ENCODE measurements at regions not wholly inside any gene's neighbourhood (a gene's known extent, or its start where the extent isn't known, plus 50 kb on each side); places are given as distances from the start of the nearest gene placed in this dataset.
A peak's percentile ranks its signal among the peaks of the same experiment; 100 is the strongest.

DNA sequence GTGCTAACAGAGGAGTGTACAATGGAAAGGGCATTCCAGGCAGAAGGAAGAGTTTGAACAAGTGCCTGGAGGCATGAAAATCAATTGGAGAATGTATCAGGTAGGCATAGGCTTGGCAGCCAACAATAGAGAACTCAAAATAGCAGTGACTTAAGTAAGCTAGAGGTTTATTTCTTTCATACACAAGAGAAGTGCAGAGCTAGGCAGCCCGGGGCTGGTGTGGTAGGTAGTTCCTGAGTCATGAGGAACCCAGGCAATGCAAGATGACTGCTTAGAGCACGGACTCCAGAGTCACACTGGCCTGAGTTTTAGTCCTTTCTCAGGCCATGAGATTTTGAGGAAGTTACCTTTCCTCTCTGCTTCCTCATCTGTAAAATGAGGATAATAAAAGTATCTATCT, 74.8 kb upstream of the LRRN2 start:
- no peak for ATAC-seq
- Mint-ChIP-seq H3K27ac (no peak overlapping the region), H3K4me1 (ENCODE audit: low read depth) (peaks cover 10% of the 10 kb centered on the region), H3K27me3 (peaks cover 2% of the 10 kb centered on the region), H3K36me3 (ENCODE audit: low read depth) (no peaks in the 10 kb centered on the region), H3K9me3 (no peaks in the 10 kb centered on the region), H3K4me3 (no peak overlapping the region)
- TF ChIP-seq, protein P1, sequence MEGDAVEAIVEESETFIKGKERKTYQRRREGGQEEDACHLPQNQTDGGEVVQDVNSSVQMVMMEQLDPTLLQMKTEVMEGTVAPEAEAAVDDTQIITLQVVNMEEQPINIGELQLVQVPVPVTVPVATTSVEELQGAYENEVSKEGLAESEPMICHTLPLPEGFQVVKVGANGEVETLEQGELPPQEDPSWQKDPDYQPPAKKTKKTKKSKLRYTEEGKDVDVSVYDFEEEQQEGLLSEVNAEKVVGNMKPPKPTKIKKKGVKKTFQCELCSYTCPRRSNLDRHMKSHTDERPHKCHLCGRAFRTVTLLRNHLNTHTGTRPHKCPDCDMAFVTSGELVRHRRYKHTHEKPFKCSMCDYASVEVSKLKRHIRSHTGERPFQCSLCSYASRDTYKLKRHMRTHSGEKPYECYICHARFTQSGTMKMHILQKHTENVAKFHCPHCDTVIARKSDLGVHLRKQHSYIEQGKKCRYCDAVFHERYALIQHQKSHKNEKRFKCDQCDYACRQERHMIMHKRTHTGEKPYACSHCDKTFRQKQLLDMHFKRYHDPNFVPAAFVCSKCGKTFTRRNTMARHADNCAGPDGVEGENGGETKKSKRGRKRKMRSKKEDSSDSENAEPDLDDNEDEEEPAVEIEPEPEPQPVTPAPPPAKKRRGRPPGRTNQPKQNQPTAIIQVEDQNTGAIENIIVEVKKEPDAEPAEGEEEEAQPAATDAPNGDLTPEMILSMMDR (IDR thresholded peaks at IDR 0.05), result no peak
- intact Hi-C loops (cut with micrococcal nuclease), result no loop called here
- ChIA-PET CTCF (interaction anchor here (3.4 to 8.9 kb wide), 3 partner anchors 12 to 194 kb away, joined by 26 to 158 read pairs (median 36); no protein-coding TSS in a partner anchor), POLR2A (no interaction called here)
- DNase-seq, result no peak

DNA sequence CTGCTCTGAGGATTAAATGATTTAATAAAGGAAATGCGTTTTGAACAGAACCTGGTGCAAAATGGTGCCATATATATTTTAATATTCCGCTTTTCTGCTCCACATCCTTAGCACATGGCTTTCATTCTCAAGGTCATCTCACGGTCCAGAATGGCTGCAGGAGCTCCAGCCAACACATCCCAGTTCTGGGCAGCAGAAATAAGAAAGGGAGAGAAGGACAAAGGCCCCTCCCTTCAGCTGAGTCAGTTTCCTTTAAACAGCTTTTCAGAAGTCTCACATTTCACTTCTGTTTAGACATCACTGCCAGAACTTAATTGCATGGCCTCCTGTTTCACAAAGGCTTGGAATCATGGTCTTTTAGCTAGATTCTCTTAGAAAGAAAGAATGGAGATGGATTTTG, 75.2 kb upstream of the LRRN2 start:
- no peak overlapping the region for H3K27ac Mint-ChIP-seq
- DNase-seq (no peak), ATAC-seq (no peak)
- no peaks in the 10 kb centered on the region for H3K9me3 Mint-ChIP-seq
- H3K36me3 Mint-ChIP-seq (ENCODE audit: low read depth), result no peaks in the 10 kb centered on the region
- ChIA-PET POLR2A (no interaction called here), CTCF (interaction anchor here (1.8 to 8.9 kb wide), 4 partner anchors 13 to 194 kb away, joined by 7 to 158 read pairs (median 31); no protein-coding TSS in a partner anchor)
- H3K4me1 Mint-ChIP-seq (ENCODE audit: low read depth), result peaks cover 10% of the 10 kb centered on the region
- intact Hi-C loops (cut with micrococcal nuclease), result no loop called here
- TF ChIP-seq, protein P1 (IDR thresholded peaks at IDR 0.05), result no peak
- H3K4me3 Mint-ChIP-seq, result no peak overlapping the region
- peaks cover 2% of the 10 kb centered on the region for H3K27me3 Mint-ChIP-seq

DNA sequence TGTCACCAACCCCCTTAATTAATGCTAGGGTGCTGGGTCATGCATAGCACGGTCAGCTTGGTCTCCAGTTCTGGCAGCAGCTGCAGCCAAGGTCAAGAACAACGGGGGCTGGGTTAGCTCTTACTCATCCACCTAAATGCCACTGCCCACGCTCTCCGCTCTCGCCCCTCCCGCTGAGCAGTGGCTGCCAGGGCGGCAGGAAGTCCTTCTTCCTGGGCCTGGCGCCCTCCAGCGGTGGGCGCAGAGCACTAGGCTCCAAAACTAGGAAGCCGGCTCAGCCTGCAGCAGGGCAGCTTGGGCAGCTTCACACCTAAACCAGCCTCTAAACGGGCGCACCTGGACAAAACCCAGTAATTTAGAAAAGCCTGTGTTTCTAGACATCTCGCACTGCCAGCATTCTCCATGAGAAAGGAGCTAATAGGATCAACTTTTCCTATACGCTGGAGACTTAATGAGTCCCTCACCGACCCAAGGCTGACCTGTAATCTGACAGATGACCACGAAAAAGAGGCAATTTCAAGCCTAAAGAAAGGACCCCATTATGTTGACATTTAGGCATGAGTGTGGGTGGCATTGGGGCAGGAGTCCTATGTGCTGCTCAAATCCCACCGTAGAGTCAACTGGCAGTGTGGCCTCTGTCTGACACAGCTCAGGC, 78.4 kb upstream of the LRRN2 start:
- intact Hi-C loops (cut with micrococcal nuclease), result loop anchor here (2.0 kb wide), 1 partner anchor 197 kb away; no protein-coding TSS in a partner anchor
- ChIA-PET CTCF (interaction anchor here (0.6 to 8.9 kb wide), 63 partner anchors 9 to 432 kb away, joined by 3 to 158 read pairs (median 4); partner anchors contain the start of gene LRRN2), POLR2A (interaction anchor here (0.8 to 0.9 kb wide), 2 partner anchors 28 to 195 kb away, joined by 3 to 5 read pairs; no protein-coding TSS in a partner anchor)
- no peaks in the 10 kb centered on the region for H3K36me3 Mint-ChIP-seq (ENCODE audit: low read depth)
- no peak overlapping the region for H3K4me3 Mint-ChIP-seq
- H3K27ac Mint-ChIP-seq, result no peak overlapping the region
- no peaks in the 10 kb centered on the region for H3K9me3 Mint-ChIP-seq
- peak; percentile 99 for ATAC-seq
- TF ChIP-seq, protein P1 (IDR thresholded peaks at IDR 0.05), result peak; percentile 87
- peaks cover 10% of the 10 kb centered on the region for H3K4me1 Mint-ChIP-seq (ENCODE audit: low read depth)
- peaks cover 4% of the 10 kb centered on the region for H3K27me3 Mint-ChIP-seq
- peak; percentile 92 for DNase-seq

DNA sequence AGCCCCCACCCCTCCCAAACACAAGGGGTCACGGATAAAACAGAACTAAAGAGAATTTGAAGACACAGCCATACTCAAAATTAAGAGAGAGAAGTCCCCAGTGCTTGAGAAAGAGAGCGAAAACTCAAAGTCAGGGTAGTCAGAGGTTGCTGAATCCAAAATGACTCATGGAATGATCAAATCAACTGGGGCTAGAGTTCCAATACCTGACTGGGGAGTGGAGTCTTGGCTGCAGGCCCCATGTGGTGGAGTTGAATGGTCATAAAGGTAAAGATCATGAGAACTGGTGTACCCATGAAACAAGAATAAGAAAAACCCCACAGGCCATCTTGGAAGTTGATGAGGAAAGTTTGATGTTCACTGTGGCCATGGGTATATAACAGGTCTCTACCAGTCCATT, 84.5 kb upstream of the LRRN2 start:
- ATAC-seq, result no peak
- Mint-ChIP-seq H3K27me3 (peaks cover 6% of the 10 kb centered on the region), H3K27ac (no peak overlapping the region), H3K4me1 (ENCODE audit: low read depth) (no peaks in the 10 kb centered on the region), H3K36me3 (ENCODE audit: low read depth) (no peaks in the 10 kb centered on the region), H3K4me3 (no peak overlapping the region), H3K9me3 (no peaks in the 10 kb centered on the region)
- ChIA-PET POLR2A (no interaction called here), CTCF (interaction anchor here (1.4 to 2.7 kb wide), 3 partner anchors 22 to 204 kb away, joined by 6 to 14 read pairs (median 7); no protein-coding TSS in a partner anchor)
- intact Hi-C loops (cut with micrococcal nuclease), result no loop called here
- no peak for DNase-seq
- TF ChIP-seq, protein P1 (IDR thresholded peaks at IDR 0.05), result no peak

DNA sequence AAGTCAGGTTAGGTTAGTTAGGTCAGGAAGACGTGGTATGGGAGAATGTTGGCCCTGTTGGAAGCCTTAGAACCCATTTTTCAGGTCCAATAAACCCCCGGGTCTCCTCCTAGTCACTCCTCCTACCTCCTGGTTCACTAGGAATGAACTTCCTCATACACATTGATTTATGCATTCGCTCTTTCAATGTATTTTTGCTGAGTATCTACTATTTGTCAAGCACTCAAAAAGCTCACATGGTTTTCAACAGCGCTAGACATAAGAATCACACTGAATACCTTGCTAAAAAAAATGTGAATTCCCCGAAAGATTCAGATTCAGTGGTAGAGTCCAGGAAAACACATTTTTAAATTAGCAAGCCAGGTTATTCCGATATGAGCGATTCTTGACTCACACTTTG, 85.8 kb upstream of the LRRN2 start:
- DNase-seq (no peak), ATAC-seq (no peak)
- Mint-ChIP-seq H3K27ac (no peak overlapping the region), H3K4me3 (no peak overlapping the region), H3K27me3 (peaks cover 6% of the 10 kb centered on the region), H3K9me3 (no peaks in the 10 kb centered on the region), H3K36me3 (ENCODE audit: low read depth) (no peaks in the 10 kb centered on the region), H3K4me1 (ENCODE audit: low read depth) (no peaks in the 10 kb centered on the region)
- ChIA-PET POLR2A (no interaction called here), CTCF (interaction anchor here (1.1 to 2.7 kb wide), 4 partner anchors 8 to 36 kb away, joined by 4 to 14 read pairs (median 10); no protein-coding TSS in a partner anchor)
- TF ChIP-seq, protein P1 (IDR thresholded peaks at IDR 0.05), result no peak
- intact Hi-C loops (cut with micrococcal nuclease), result no loop called here

All from activated CD8-positive, alpha-beta T cell treated with anti-CD3 and anti-CD28 coated beads for 36 hours (primary cell).